MM.1S (cell line): ENCODE measurements at regions not wholly inside any gene's neighbourhood (a gene's known extent, or its start where the extent isn't known, plus 50 kb on each side); places are given as distances from the start of the nearest gene placed in this dataset.

Experiments used
- EZH2 ChIP-seq: fragments of 300-600 bp; sonication (generic); optimal IDR thresholded peaks from 2 replicates; pipeline ENCODE3; 2017; ENCODE audit warnings: low read depth, mild to moderate bottlenecking, antibody characterized with exemption, low read length, mixed read lengths
- EZH2phosphoT487 ChIP-seq: fragments of 300-600 bp; sonication (generic); IDR thresholded peaks from 2 replicates; pipeline ENCODE4 v1.6.1; 2018; ENCODE audit warnings: antibody characterized with exemption, low read length
- TF ChIP-seq, protein P1 (sequence below): fragments of 300-600 bp; sonication (generic); IDR thresholded peaks from 2 replicates; pipeline ENCODE4 v1.5.1; 2016; ENCODE audit warnings: antibody characterized with exemption, low read length, mixed read lengths

GRCh38 chr13:30126903-30127428, 180.4 kb downstream of the KATNAL1 start:
- TF ChIP-seq EZH2phosphoT487: no peak
- TF ChIP-seq, protein P1, sequence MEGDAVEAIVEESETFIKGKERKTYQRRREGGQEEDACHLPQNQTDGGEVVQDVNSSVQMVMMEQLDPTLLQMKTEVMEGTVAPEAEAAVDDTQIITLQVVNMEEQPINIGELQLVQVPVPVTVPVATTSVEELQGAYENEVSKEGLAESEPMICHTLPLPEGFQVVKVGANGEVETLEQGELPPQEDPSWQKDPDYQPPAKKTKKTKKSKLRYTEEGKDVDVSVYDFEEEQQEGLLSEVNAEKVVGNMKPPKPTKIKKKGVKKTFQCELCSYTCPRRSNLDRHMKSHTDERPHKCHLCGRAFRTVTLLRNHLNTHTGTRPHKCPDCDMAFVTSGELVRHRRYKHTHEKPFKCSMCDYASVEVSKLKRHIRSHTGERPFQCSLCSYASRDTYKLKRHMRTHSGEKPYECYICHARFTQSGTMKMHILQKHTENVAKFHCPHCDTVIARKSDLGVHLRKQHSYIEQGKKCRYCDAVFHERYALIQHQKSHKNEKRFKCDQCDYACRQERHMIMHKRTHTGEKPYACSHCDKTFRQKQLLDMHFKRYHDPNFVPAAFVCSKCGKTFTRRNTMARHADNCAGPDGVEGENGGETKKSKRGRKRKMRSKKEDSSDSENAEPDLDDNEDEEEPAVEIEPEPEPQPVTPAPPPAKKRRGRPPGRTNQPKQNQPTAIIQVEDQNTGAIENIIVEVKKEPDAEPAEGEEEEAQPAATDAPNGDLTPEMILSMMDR: no peak
- TF ChIP-seq EZH2: no peak
